ENCODE measurements at regions not wholly inside any gene's neighbourhood (a gene's known extent, or its start where the extent isn't known, plus 50 kb on each side); places are given as distances from the start of the nearest gene placed in this dataset.

DNA sequence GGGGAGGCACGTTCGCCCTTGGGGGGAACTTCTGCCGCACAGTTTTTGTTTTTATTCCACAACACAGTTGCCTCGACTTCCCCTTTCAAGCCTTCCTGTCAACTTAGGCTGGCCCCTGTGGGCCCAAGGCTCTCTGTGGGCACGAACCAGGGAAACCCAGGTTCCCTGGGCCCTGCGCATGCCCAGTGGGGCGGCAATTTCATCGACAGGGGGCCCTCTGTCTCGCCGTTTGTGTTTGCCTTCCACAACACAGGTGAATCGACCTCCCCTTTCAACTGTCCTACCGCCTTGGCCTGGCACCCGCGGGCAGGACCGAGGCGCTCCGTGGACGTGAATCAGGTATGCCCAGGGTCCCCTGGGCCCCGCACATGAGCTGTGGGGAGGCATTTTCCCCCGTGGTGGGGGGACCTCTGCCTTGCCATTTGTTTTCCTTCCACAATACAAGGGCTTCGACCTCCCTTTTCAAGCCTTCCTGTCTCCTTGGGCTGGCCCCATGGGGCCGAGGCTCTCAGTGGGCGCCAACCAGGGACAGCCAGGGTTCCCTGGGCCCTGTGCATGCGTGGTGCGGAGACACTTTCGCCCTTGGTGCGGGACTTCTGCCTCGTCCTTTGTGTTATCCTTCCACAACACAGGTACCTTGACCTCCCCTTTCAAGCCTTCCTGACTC lies 354.0 kb downstream of the ALG10 start:
- no peak for DNase-seq (ENCODE audit: low read depth)

DNA sequence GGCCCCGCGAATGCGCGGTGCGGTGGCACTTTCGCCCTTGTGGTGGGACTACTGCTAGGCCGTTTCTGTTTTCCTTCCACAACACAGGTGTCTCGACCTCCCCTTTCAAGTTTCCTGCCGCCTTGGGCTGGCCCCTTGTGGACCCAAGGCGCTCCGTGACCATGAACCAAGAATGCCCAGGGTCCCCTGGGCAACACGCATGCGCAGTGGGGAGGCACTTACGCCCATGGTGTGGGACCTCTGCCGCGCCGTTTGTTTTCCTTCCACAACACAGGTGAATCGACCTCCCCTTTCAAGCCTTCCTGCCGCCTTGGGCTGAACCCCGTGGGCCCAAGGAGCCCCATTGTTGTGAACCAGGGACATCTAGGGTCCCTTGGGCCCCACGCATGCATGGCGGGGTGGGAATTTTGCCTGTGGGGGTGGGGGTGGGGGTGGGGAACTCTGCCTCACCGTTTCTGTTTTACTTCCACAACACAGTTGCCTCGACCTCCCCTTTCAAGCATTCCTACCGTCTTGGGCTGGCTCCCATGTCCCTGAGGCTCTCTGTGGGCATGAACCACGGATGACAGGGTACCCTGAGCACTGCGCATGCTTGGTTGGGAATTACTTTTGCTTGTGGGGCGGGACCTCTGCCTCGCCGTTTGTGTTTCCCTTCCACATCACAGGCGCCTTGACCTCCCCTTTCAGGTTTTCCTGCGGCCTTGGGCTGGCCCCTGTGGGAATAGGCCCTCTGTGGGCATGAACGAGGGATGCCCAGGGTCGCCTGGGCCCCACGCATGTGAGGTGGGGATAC lies 355.1 kb downstream of the ALG10 start:
- no peak for DNase-seq (ENCODE audit: low read depth)

DNA sequence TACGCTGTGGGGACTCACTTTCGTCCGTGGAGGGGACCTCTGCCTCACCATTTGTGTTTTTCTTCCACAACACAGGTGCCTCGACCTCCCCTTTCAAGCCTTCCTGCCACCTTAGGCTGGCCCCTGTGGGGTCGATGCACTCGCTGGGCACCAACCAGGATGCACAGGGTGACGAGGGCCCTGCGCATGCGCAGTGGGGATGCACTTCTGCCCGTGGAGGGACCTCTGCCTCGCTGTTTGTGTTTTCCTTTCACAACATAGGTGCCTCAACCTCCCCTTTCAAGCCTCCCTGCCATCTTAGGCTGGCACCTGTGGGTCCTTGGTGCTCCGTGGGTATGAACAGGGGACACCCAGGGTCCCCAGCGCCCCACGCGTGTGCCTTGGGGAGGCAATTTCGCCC lies 356.8 kb downstream of the ALG10 start:
- DNase-seq (ENCODE audit: low read depth), result no peak

DNA sequence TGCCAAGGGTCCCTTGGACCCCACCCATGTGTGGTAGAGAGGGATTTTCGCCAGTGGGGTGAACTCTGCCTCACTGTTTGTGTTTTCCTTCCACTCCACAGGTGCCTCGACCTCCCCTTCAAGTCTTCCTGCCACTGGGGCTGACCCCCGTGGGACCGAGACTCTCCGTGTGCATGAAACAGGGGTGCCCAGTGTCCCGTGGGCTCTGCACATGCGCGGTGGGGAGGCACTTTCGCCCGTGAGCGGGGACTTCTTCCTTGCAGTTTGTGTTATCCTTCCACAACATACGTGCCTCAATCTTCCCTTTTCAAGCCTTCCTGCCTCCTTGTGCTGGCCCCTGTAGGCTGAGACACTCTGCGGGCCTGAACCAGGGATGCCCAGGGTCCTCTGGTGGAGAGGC lies 362.4 kb downstream of the ALG10 start:
- DNase-seq (ENCODE audit: low read depth), result no peak

DNA sequence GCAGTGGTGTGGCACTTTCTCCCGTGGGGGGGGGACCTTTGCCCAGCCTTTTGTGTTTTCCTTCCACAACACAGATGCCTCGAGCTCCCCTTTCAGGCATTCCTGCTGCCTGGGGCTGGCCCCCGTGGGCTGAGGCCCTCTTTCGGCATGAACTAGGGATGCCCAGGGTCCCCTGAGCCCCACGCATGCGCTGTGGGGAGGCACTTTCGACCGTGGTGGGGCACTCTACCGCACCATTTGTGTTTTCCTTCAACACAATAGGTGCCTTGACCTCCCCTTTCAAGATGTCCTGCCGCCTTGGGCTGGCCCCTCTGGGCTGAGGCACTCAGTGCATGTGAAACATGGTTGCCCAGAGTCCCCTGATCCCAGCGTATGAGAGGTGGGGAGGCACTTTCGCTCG lies 363.7 kb downstream of the ALG10 start:
- no peak for DNase-seq (ENCODE audit: low read depth)

DNA sequence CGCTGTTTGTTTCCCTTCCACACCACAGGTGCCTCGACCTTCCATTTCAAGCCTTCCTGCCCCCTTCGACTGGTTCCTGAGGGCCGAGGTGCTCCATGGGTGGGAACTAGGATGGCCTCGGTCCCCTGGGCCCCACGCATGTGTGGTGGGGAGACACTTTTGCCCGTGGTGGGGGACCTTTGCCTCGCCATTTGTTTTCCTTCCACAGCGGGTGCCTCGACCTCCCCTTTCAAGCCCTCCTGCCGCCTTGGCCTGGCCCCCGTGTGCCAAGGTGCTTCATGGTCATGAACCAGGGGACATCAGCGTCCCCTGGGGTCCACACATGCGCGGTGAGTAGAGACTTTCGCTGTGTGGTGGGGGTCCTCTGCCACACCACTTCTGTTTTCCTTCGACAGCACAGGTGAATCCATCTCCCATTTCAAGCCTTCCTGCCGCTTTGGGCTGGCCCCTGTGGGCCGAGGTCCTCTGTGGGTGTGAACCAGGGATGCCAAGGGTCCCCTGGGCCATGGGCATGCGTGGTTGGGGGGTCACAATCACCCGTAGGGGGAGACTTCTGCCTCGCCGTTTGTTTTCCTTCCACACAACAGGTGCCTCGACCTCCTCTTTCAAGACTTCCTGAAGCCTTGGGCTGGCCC lies 364.4 kb downstream of the ALG10 start:
- no peak for DNase-seq (ENCODE audit: low read depth)

DNA sequence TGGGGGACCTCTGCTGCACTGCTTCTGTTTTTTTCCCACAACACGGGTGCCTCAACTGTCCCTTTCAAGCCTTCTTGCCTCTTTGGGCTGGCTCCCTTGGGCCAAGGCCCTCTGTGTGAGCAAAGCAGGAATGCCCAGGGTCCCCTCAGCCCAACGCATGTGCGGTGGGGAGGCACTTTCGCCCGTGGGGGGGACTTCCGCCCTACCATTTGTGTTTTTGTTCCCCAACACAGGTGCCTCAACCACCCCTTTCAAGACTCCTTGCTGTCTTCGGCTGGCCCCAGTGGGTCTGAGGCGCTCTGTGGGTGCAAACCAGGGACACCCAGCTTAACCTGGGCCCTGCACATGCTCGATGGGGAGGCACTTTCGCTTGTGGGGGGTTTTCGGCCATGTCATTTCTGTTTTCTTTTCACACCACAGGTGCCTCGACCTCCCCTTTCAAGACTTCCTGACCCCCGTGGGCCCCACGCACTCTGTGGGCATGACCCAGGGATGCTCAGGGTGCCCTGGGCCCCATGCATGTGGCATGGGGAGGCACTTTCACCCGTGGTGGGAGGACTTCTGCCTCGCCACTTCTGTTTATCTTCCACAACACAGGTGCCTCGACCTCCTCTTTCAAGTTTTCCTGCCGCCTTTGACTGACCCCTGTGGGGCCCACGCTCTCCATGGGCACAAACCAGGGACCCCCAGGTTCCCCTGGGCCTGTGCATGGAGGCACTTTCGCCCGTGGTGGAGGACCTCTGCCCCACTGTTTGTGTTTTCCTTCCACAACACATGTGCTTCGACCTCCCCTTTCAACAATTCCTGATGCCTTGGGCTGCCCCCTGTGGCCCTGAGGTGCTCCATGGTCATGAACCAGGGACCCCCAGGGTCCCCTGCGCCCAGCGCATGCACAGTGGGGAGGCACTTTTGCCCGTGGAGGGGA lies 365.7 kb downstream of the ALG10 start:
- DNase-seq (ENCODE audit: low read depth), result no peak

DNA sequence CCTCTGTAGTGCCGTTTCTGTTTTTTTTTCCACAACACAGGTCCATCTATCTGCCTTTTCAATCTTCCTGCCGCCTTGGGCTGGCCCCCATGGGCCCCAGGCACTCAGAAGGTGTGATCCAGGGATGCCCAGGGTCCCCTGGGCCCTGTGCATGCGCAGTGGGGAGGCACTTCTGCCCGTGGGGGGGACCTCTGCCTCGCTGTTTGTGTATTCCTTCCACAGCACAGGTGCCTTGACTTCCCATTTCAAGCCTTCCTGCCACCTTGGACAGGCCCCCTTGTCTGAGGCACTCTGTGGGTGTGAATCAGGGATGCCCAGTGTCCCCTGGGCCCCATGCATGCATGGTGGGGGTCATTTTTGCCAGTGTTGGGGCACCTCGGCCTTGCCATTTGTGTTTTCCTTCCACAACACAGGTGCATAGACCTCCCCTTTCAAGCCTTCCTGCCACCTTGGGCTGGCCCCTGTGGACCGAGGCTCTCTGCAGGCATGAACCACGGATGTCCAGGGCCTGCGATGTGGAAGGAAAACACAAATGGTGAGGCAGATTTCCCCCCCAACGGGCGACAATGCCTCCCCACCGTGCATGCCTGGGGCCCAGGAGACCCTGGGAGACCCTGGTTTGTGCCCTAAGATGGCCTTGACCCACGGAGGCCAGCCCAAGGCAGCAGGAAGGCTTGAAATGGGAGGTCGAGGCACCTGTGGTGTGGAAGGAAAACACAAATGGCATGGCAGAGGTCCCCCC lies 366.5 kb downstream of the ALG10 start:
- DNase-seq (ENCODE audit: low read depth), result no peak

DNA sequence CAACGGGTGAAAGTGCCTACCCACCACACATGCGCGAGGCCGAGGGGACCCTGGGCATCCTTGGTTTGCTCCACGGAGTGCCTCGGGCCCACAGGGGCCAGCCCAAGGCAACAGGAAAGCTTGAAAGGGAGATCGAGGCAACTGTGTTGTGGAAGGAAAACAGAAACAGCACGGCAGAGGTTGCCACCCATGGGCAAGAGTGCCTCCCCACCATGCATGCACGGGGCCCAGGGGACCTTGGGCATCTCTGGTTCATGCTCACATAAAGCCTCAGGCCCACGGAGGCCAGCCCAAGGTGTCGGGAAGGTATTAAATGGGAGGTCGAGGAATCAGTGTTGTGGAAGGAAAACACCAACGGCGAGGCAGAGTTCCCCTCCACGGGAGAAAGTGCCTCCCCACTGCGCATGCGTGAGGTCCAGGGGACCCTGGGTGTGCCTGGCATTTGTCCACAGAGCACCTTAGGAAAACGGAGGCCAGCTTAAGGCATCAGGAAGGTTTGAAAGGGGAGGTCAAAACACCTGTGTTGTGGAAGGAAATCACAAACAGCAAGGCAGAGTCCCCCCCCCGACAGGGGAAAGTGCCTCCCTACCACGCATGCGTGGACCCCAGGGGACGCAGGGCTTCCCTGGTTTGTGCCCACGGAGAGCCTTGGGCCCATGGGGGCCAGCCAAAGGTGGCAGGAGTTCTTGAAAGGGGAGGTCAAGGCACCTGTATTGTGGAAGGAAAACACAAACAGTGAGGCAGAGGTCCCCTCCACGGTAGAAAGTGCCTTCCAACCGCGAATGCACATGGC lies 367.3 kb downstream of the ALG10 start:
- DNase-seq (ENCODE audit: low read depth), result no peak

DNA sequence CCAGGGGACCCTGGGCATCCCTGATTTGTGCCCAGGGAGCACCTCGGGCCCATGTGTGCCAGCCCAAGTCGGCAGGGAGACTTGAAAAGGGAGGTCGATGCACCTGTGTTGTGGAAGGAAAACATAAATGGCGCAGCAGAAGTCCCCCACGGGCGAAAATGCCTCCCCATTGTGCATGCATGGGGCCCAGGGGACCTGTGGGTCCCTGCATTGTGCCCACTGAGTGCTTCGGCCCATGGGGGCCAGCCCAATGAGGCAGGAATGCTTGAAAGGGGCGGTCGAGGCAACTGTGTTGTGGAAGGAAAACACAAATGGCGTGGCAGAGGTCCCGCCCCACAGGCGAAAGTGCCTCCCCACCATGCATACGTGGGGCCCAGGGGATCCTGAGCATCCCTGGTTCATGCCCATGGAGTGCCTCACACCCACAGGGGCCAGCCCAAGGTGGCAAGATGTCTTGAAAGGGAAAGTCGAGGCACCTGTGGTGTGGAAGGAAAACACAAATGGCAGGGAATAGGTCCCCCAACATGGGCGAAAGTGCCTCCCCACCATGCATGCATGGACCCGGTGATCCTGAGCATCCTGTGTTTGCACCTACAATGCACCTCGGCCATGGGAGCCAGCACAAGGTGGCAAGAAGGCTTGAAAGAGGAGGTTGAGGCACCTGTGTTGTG lies 368.0 kb downstream of the ALG10 start:
- DNase-seq (ENCODE audit: low read depth), result no peak

DNA sequence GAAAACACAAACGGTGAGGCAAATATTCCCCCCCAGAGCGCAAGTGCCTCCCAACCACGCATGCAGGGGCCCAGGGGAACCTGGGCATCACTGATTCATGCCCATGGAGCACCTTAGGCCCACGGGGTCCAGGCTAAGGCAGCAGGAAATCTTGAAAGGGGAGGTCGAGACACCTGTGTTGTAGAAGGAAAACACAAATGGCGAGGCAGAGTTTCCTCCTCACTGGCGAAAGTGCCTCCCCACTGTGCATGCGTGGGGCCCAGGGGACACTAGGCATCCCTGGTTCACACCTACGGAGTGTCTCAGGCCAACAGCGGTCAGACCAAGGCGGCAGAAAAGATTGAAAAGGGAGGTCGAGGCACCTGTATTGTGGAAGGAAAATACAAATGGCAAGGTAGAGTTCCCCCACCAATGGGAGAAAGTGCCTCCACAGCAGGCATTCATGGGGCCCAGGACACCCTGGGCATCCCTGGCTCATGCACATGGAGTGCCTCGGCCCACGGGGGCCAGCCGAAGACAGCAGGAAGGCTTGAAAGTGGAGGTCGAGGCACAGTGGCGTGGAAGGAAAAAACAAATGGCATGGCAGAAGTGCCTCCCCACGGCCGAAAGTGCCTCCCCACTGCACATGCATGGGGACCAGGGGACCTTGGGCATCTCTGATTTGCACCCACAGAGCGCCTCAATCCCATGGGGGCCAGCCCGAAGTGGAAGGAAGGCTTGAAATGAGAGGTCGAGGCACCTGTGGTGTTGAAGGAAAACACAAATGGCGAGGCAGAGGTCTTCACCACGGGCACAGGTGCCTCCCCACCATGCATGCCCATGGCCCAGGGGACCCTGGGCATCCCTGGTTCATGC lies 368.8 kb downstream of the ALG10 start:
- no peak for DNase-seq (ENCODE audit: low read depth)

DNA sequence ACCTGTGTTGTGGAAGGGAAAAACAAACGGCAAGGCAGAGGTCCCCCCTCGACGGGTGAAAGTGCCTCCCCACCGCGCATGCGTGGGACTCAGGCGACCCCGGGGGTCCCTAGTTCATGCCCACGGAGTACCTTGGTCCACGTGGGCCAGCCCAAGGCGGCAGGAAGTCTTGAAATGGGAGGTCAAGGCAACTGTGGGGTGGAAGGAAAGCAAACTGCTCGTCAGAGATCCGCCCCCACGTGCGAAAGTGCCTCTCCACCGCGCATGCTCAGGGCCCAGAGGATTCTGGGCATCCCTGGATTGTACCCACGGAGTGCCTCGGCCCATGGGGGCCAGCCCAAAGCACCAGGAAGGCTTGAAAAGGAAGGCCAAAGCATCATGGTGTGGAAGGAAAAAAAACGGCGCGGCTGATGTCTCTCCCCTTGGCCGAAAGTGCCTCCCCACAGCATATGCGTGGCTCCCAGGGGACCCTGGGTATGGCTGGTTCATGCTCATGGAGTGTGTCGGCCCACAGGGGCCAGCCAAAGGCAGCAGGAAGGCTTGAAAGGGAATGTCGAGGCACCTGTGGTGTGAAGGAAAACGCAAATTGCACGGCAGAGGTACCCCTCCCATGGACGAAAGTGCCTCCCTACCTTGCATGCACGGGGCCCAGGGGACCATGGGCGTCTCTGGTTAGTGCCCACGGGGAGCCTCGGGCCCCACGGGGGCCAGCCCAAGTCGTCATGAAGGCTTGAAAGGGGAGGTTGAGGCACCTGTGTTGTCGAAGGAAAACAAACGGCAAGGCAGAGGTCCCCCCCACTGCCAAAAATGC lies 369.7 kb downstream of the ALG10 start:
- DNase-seq (ENCODE audit: low read depth), result no peak

DNA sequence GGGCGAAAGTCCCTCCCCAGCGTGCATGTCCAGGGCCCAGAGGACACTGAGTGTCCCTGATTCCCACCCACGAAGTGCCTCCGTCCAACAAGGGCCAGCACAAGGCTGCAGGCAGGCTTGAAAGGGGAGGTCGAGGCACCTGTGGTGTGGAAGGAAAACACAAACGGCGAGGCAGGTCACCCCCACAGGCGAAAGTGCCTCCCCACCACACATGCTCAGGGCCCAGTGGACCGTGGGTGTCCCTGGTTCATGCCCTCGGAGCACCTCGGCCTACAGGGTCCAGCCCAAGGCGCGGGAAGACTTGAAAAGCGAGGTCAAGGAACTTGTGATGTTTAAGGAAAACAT lies 370.4 kb downstream of the ALG10 start:
- no peak for DNase-seq (ENCODE audit: low read depth)

DNA sequence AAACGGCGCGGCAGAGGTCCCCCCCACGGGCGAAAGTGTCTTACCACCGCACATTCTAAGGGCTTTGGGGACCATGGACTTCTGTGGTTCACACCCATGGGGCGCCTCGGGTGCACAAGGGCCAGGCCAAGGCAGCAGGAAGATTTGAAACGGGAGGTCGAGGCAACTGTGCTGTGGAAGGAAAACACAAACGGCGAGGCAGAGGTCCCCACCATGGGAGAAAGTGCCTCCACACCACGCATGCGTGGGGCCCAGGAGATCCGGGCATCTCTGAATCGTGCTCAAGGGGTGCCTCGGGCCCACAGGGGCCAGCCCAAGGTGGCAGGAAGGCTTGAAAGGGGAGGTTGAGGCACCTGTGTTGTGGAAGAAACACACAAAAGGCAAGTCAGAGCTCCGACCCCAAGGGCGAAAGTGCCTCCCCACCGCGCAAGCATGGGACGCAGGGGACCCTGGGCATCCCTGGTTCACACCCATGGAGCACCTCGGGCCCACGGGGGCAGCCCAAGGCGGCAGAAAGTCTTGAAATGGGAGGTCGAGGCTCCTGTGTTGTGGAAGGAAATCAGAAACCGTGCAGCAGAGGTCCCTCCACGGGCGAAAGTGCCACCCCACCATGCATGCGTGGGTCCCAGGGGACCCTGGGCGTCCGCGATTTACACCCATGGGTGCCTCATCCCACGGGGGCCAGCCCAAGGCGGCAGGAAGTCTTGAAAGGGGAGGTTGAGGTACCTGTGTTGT lies 371.0 kb downstream of the ALG10 start:
- DNase-seq (ENCODE audit: low read depth), result no peak

DNA sequence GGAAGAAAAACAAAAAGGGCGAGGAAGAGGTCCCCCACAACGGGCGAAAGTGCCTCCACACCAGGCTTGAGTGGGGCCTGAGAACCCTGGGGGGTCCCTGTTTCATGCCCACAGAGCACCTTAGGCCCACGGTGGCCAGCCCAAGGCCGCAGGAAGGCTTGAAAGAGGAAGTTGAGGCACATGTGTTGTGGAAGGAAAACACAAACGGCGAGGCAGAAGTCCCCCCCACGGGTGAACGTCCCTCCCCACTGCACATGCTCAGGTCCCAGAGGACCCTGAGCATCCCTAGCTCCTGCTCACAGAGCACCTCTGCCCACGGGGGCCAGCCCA lies 371.5 kb downstream of the ALG10 start:
- DNase-seq (ENCODE audit: low read depth), result no peak

DNA sequence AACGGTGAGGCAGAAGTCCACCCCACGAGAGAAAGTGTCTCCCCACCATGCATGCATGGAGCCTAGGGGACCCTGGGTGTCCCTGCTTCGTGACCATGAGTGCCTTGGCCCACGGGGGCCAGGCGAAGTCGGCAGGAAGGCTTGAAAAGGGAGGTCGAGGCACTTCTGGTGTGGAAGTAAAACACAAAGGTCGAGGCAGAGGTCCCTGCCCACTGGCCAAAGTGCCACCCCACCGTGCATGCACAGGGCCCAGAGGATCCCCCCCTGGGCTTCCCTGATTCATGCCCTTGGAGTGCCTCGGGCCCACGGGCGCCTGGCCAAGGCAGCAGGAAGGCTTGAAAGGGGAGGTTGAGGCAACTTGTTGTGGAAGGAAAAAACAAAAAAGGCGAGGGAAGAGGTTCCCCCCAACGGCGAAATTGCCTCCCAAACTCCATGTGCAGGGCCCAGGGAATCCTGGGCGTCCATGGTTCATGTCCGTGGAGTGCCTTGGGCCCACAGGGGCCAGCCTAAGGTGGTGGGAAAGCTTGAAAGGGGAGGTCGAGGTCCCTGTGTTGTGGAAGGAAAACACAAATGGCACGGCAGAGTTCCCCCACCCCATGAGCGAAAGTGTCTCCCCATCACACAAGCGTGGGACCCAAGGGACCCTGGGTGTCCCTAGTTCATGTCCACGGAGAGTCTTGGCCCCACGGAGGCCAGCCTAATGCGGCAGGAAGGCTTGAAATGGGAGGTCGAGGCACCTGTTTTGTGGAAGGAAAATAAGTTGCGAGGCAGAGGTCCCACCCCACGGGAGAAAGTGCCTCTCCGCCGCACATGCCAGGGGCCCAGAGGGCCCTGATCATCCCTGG lies 372.1 kb downstream of the ALG10 start:
- DNase-seq (ENCODE audit: low read depth), result no peak
